Memory B cell (primary cell): ENCODE measurements at regions not wholly inside any gene's neighbourhood (a gene's known extent, or its start where the extent isn't known, plus 50 kb on each side); places are given as distances from the start of the nearest gene placed in this dataset.
"Not testable (repeated sequence)": the region's sequence is repeated elsewhere in the genome, so short reads cannot be mapped to it uniquely, and the experiment has no call there.

Experiments used
- ATAC-seq: fragments of 150-1000 bp; cut with Tn5 transposase; 2 replicates; pipeline ENCODE4 v1.10.0; 2021; ENCODE audit warnings: low read depth, mild to moderate bottlenecking, moderate library complexity
- DNase-seq, 2 donors: peaks; one replicate each; pipeline ENCODE4 v3.0.0; 2022; ENCODE audit warnings: low spot score in 2 of 2
- H3K27ac Mint-ChIP-seq: one replicate; pipeline ENCODE4 v1.8.0; 2022; ENCODE audit warnings: mild to moderate bottlenecking, moderate library complexity, mixed read lengths
- H3K27me3 Mint-ChIP-seq: one replicate; pipeline ENCODE4 v1.8.0; 2022; ENCODE audit warnings: mixed read lengths
- H3K36me3 Mint-ChIP-seq: one replicate; pipeline ENCODE4 v1.8.0; 2022; ENCODE audit warnings: mild to moderate bottlenecking, mixed read lengths
- H3K4me1 Mint-ChIP-seq: one replicate; pipeline ENCODE4 v1.8.0; 2022; ENCODE audit warnings: mixed read lengths
- H3K4me3 Mint-ChIP-seq: one replicate; pipeline ENCODE4 v1.8.0; 2022; ENCODE audit warnings: mild to moderate bottlenecking, moderate library complexity, mixed read lengths
- H3K9me3 Mint-ChIP-seq: one replicate; pipeline ENCODE4 v1.8.0; 2022; ENCODE audit warnings: mixed read lengths

GRCh38 chr10:90992462-90992861, 71.6 kb upstream of the ANKRD1 start:
- no peaks in the 10 kb centered on the region for H3K27me3 Mint-ChIP-seq
- H3K4me3 Mint-ChIP-seq = no peak overlapping the region
- DNase-seq (no peak), ATAC-seq (no peak)
- no peaks in the 10 kb centered on the region for H3K36me3 Mint-ChIP-seq
- peaks cover 12% of the 10 kb centered on the region for H3K4me1 Mint-ChIP-seq
- H3K27ac Mint-ChIP-seq = no peak overlapping the region
- H3K9me3 Mint-ChIP-seq = no peaks in the 10 kb centered on the region

GRCh38 chr10:90993340-90993739, 72.5 kb upstream of the ANKRD1 start:
- H3K27ac Mint-ChIP-seq = no peak overlapping the region

DNA sequence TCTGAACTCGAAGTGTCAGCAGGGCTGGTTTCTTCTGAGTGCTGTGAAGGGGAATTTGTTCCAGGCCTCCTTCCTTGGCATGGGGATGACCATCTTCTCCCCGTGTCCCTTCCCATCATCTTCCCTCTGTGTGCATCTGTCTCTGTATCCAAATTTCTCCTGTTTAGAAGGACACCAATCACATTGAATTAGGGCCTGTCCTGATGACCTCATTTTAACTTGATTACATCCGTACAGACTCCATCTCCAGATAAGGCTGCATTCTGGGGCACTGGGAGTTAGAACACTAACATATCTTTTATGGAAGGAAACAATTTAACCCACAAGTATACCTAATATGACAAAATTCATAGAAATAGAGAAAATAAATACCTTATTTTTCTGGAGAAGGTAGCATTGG, 76.8 kb upstream of the ANKRD1 start:
- H3K9me3 Mint-ChIP-seq = no peaks in the 10 kb centered on the region
- H3K4me1 Mint-ChIP-seq = peaks cover 35% of the 10 kb centered on the region
- H3K27me3 Mint-ChIP-seq = no peaks in the 10 kb centered on the region

More at GRCh38 chr10:90993340-90993739, 72.5 kb upstream of the ANKRD1 start:
- ATAC-seq = no peak
- H3K4me3 Mint-ChIP-seq = no peak overlapping the region
- no peaks in the 10 kb centered on the region for H3K36me3 Mint-ChIP-seq
- no peaks in the 10 kb centered on the region for H3K27me3 Mint-ChIP-seq
- no peak for DNase-seq
- no peaks in the 10 kb centered on the region for H3K9me3 Mint-ChIP-seq
- peaks cover 16% of the 10 kb centered on the region for H3K4me1 Mint-ChIP-seq

DNA sequence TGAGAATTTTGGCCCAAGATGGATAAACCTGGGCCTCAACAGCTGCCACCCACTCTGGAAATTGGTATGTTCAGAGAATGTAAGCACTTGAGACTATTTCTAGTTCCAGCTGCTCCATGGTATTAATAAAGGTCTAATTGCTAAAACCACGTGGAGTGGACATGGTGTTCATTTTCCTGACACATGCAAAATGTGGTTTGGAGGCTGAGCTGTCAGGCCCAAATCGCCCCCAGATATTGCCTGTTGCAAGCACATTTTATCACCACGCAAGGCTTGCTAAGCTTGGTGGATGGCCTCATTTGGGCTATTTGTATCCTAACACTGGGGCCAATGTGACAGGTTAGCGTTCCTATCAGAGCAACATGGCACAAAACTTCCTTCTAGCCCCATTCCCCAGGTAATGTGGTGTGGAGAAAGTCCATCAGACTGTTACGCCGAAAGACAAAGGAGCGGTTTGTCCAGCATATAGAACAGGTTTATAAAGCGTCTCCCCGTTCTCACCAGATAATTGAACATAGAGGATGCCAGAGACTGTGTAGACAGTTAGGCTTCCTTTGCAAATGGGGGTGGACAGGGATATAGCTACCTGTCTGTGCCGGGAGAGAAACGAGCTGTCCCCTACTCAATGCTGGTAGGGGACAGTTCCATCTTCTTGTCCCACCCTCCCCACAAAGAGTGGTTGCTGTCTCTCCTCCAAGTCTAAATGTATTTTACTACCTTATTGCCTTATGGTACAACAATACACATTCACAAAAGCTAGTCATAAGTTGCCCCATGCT, 78.0 kb upstream of the ANKRD1 start:
- Mint-ChIP-seq H3K9me3 (no peaks in the 10 kb centered on the region), H3K4me1 (peaks cover 28% of the 10 kb centered on the region), H3K27me3 (no peaks in the 10 kb centered on the region), H3K36me3 (no peaks in the 10 kb centered on the region), H3K27ac (peak overlapping the region; percentile 92), H3K4me3 (no peak overlapping the region)
- ATAC-seq (peak; percentile 18), DNase-seq (no peak)

More for the DNA sequence above, 76.8 kb upstream of the ANKRD1 start:
- ATAC-seq (no peak), DNase-seq (no peak)
- Mint-ChIP-seq H3K27ac (peak overlapping the region; percentile 92), H3K36me3 (no peaks in the 10 kb centered on the region), H3K4me3 (no peak overlapping the region)

DNA sequence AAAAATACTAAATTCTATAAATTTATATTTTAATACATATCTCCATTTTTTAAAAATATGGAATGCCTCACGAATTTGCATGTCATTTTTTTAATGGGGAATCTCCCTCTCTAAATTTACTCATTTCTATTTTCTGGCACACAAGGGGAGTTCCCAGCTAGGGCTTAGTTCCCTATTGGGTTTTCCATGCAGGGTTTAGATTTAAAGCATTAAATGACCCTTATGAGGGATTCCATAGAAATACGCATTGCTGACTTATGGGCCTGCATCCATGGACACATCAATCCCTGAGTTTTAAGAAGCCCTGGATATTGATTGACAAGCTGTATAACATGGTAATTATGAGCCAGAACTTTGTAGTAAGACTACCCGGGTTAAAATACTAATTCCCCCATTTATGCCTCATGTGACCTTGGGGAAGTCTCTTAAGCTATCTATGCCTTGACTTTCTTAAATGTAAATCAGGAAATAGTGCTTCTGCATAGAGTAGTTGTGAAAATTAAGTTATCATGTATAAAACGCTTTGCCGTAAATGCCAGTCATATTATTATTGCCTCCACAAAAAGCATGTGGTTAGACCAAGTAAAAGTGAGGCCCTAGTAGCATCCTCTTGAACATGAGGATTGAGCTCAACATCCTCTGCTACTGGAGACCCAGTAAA, 78.8 kb upstream of the ANKRD1 start:
- Mint-ChIP-seq H3K36me3 (no peaks in the 10 kb centered on the region), H3K27ac (peak overlapping the region; percentile 92), H3K4me1 (peaks cover 24% of the 10 kb centered on the region), H3K4me3 (peak overlapping the region; percentile 22), H3K27me3 (no peaks in the 10 kb centered on the region), H3K9me3 (no peaks in the 10 kb centered on the region)
- peak in 1 of 2 donors; percentile 37 for DNase-seq
- peak; percentile 95 for ATAC-seq

- H3K27me3 Mint-ChIP-seq = no peaks in the 10 kb centered on the region
- no peak overlapping the region for H3K4me3 Mint-ChIP-seq
- peak overlapping the region; percentile 92 for H3K27ac Mint-ChIP-seq
Measured at GRCh38 chr10:91000470-91000869, 79.6 kb upstream of the ANKRD1 start.

DNA sequence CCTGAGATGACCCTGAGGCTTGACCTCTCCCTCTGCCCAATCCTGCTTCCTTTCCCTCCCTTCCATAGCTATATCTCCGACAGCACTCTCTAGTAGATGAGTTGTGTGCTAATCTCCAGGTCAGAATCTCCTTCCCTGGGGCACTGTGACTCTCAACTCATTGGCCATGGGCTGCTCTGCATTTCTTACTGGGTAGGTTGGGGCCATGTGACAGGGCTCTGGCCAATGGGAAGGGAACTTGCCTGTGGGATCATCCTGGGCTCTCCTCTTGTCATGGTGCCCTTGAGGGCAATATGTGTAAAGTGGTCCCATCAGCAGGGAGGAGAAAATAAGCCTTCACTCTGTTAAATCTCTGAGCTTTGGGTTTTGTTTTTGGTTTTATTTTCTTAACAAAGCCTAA, 80.1 kb upstream of the ANKRD1 start:
- Mint-ChIP-seq H3K36me3 (peaks cover 3% of the 10 kb centered on the region), H3K9me3 (peaks cover 2% of the 10 kb centered on the region), H3K27me3 (no peaks in the 10 kb centered on the region), H3K4me1 (peaks cover 27% of the 10 kb centered on the region), H3K27ac (peak overlapping the region; percentile 79), H3K4me3 (no peak overlapping the region)
- DNase-seq = no peak
- no peak for ATAC-seq

More at GRCh38 chr10:91000470-91000869, 79.6 kb upstream of the ANKRD1 start:
- Mint-ChIP-seq H3K36me3 (peaks cover 3% of the 10 kb centered on the region), H3K4me1 (peaks cover 27% of the 10 kb centered on the region), H3K9me3 (peaks cover 2% of the 10 kb centered on the region)
- no peak for ATAC-seq
- DNase-seq = no peak

GRCh38 chr10:91002656-91003055, 81.8 kb upstream of the ANKRD1 start:
- ATAC-seq (no peak), DNase-seq (no peak)
- peaks cover 38% of the 10 kb centered on the region for H3K4me1 Mint-ChIP-seq

GRCh38 chr10:91003379-91003778, 82.5 kb upstream of the ANKRD1 start:
- ATAC-seq, H3K27me3 Mint-ChIP-seq, H3K4me3 Mint-ChIP-seq, H3K36me3 Mint-ChIP-seq, H3K9me3 Mint-ChIP-seq, DNase-seq: not testable (repeated sequence)
- peak overlapping the region; percentile 29 for H3K27ac Mint-ChIP-seq
- H3K4me1 Mint-ChIP-seq = peaks cover 33% of the 10 kb centered on the region

More at GRCh38 chr10:91002656-91003055, 81.8 kb upstream of the ANKRD1 start:
- peak overlapping the region; percentile 79 for H3K27ac Mint-ChIP-seq
- no peak overlapping the region for H3K4me3 Mint-ChIP-seq
- peaks cover 3% of the 10 kb centered on the region for H3K36me3 Mint-ChIP-seq
- no peaks in the 10 kb centered on the region for H3K27me3 Mint-ChIP-seq
- H3K9me3 Mint-ChIP-seq = peaks cover 2% of the 10 kb centered on the region

GRCh38 chr10:91005276-91005675, 84.4 kb upstream of the ANKRD1 start:
- Mint-ChIP-seq H3K27ac (peak overlapping the region; percentile 56), H3K4me1 (peaks cover 22% of the 10 kb centered on the region)
- not testable (repeated sequence) for H3K27me3 Mint-ChIP-seq, H3K9me3 Mint-ChIP-seq, H3K36me3 Mint-ChIP-seq, ATAC-seq, DNase-seq, H3K4me3 Mint-ChIP-seq

DNA sequence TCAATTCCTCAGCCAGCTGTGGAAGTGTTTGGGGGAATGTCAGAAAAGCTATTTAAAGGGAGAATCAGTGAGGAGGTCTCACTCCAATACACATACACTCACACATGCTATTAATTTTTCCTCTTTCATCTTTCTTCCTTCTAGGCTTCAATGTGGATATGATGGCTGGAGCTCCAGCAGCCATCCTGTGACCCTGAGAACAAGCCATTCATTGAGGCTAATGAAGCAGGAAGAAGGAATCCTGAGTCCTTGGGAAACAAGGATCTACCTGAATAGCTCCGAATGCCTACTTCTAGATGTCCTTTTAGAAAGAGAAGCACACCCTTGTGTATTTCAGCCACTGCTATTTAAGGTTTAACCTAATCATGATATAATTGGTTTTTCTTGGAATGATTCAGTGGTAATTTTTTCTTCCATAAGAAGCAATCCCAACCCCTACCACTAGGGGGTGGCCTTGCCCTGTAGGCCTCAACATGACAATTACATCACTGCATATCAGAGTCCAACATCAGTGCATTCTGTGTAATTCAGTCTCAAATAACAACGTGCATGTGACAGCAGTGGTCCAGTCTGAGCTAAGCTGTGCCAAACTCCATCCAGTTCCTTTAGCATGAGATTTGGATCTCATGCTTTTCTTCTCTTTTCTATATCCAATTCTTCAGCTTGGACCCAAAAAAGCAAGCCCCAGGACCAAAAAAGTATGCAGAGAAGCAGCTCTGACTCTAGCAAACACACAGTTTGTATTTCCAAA, 85.3 kb upstream of the ANKRD1 start:
- peaks cover 2% of the 10 kb centered on the region for H3K9me3 Mint-ChIP-seq
- H3K4me3 Mint-ChIP-seq = peak overlapping the region; percentile 37
- ATAC-seq (peak; percentile 71), DNase-seq (peak; percentile 69 to 70)
- H3K36me3 Mint-ChIP-seq = peaks cover 3% of the 10 kb centered on the region
- H3K27ac Mint-ChIP-seq = peak overlapping the region; percentile 56
- H3K4me1 Mint-ChIP-seq = peaks cover 17% of the 10 kb centered on the region
- H3K27me3 Mint-ChIP-seq = no peaks in the 10 kb centered on the region

DNA sequence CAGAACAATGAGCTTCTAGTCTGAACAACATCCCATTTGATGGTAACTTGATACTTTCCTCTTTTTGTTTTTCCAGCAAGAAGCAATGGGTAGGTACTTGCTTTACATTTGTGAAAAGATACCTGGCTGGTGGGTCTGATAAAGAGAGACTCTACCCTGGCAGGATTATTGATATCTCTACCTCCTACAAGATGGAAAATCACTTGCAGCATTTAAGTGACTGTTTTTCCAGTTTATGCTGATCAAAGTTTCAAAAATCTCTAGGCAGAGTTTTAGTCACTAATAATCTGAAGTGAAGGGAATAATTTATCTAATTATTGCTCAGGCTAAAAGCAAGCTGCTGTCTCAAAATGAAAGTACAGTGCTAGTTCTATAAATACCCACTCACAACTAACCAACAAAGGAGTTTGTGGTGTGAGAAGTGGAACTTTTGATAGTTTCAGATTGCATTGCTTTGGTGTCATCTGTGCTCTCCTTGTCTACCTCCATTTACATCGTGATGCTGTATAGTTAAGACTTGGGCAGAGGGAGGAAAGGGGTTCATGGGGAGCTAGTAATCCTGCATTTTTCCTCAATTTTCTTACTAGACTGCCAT, 86.0 kb upstream of the ANKRD1 start:
- Mint-ChIP-seq H3K4me1 (peaks cover 17% of the 10 kb centered on the region), H3K9me3 (peaks cover 2% of the 10 kb centered on the region), H3K27ac (peak overlapping the region; percentile 54), H3K36me3 (peaks cover 3% of the 10 kb centered on the region), H3K4me3 (peak overlapping the region; percentile 37), H3K27me3 (no peaks in the 10 kb centered on the region)
- ATAC-seq = peak; percentile 84
- no peak for DNase-seq

GRCh38 chr10:91007655-91008054, 86.8 kb upstream of the ANKRD1 start:
- H3K4me3 Mint-ChIP-seq = no peak overlapping the region
- no peak for ATAC-seq

More at GRCh38 chr10:91007655-91008054, 86.8 kb upstream of the ANKRD1 start:
- Mint-ChIP-seq H3K36me3 (peaks cover 3% of the 10 kb centered on the region), H3K4me1 (peaks cover 17% of the 10 kb centered on the region), H3K27ac (no peak overlapping the region), H3K9me3 (peaks cover 2% of the 10 kb centered on the region), H3K27me3 (no peaks in the 10 kb centered on the region)
- no peak for DNase-seq
